HG02571 (cell line): ENCODE measurements at regions not wholly inside any gene's neighbourhood (a gene's known extent, or its start where the extent isn't known, plus 50 kb on each side); places are given as distances from the start of the nearest gene placed in this dataset.
"Not testable (repeated sequence)": the region's sequence is repeated elsewhere in the genome, so short reads cannot be mapped to it uniquely, and the experiment has no call there.

Experiments
- ATAC-seq: cut with Tn5 transposase; IDR thresholded peaks from one replicate; pipeline ENCODE4 v1.9.1; 2021; ENCODE audit warnings: mild to moderate bottlenecking, moderate library complexity; ENCODE audit not compliant: unreplicated experiment

DNA sequence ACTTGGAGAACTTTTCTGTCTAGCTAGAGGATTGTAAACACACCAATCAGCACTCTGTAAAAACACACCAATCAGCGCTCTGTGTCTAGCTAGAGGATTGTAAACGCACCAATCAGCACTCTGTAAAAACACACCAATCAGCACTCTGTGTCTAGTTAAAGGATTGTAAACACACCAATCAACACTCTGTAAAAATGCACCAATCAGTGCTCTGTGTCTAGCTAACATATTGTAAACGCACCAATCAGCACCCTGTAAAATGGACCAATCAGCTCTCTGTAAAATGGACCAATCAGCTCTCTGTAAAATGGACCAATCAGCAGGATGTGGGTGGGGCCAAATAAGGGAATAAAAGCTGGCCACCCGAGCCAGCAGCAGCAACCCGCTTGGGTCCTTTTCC, 91.1 kb upstream of the KRAS start:
- ATAC-seq = not testable (repeated sequence)

DNA sequence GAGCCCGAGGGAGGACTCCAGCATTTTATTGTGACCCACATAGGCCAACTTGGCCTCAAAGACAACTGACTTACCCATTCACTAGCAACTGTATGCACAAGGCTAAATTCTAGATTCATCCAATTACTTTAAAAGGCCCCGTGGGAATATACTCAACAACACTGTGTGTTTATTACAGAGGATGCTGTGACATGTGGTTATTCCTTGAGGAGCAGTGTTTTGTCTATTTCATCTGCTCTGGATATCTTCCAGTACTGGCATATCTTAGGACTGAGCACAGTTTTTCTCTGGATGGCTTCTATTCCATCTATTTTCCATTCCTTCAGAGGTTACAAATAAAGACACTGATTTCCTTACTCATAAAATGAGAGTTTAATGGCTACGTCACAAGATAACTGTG, 87.2 kb upstream of the KRAS start:
- no peak for ATAC-seq

DNA sequence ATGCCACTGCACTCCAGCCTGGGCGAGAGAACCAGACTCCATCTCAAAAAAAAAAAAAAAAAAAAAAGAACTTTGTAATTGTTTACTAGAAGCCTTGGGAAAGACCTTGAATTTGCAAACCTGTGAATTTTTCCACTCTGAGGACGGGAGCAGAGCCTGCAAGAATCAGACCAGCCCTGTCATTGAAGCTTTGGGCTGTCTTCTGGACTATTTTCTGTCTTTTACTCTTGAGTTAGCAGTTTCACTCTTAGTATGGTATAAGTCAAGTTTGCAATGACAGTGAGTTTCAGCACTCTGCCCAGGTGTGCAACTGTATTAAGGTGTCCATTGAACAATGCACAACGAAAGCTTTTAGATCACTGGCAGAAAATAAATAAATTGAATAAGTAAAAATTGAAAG, 81.4 kb upstream of the KRAS start:
- peak; percentile 87 for ATAC-seq

DNA sequence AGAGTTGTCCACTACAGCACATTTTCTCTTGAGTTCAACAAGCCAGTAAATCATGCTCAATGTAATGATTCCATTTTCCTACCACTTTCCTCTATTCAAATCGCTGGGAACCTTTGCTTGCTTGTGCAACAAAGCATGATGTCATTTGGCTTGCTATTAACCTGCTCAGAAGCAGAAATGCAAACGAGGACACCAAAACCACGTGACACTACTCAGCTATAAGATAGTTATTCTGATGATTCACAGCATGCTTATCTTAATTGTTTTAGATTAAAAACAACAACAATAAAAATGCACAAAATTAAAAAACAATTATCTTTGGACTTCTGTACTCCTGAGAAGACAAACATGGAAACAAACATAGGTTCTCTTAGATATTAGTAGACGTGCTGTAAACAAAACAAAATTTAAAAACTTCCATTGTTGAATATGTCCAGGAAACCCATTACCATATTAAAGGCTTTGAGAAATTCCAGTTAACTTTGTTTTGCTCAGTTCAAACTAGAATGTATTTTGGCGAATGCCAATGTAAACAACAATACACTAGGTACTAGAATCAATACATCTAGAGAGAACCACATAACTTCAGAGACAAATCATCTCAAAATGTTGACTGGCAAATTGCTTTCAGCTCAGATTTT, 77.5 kb upstream of the KRAS start:
- no peak for ATAC-seq

DNA sequence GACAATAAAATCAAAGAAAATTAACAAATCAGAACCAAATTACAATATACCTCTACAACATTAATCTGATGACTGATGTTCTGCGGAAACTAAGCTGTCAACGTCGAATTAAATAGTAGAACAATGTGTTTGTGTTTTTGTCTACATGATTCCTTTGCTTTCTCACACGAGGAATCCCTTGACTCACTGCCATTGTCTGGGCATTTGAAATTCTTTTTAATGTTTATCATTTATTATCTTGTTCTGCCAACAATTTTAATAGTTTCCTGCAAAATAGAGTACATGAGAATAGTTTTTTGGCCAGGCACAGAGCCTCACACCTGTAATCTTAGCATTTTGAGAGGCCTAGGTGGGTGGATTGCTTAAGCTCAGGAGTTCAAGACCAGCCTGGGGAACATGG, 76.6 kb upstream of the KRAS start:
- no peak for ATAC-seq

DNA sequence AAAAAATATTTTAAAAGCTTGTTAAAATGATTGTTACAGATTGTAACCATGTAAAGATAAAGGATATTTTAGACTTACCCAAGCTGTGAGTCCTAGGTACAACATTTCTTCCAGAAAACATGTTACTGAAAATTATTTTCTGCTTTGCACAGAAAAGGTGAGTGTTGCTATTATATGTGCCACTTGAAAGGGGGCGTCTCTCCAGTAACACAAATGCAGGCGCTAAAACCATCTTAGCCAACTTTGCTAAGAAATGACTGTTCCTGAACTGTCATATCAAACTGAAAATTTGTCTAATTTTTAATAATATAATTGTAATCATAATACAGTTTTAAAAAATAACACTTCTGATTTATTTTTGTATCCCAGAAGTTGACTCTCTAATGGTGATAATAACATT, 75.6 kb upstream of the KRAS start:
- no peak for ATAC-seq

DNA sequence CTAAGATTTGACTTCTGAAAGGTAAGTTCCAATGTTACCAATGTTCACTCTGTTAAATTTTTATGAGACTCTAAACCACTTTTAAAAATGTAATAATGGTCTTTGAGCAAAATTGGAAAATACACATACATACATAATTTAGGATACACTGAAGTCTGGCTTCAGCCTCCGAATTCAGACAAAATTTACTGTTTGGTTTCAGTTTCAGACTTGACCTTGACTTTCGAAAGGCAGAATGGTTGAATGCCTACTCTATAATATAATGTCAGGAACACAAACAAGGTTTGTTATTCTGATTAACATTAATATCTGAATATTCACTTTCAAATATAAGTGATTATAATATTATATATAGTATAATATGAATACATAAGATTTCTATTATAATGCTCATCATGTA, 74.1 kb upstream of the KRAS start:
- ATAC-seq = no peak

DNA sequence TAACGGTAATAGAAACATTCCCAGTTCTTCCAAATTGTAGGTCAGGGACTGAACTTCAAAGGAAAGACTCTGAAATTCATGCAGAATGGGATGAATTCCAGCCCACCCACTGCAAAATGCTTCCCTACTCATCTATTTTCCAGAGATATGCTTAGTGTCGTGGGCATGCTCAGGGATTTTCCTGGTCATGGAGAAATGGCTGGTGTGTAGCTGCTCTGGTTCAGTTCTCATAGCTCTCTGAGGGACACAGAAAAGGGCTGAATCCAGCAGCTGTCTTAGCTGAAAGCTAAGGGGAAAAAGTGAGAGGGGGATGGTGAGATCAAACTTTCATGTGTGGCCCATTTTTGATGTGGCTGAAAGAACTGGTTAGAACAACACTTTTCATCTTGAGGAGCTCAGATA, 72.9 kb upstream of the KRAS start:
- no peak for ATAC-seq

DNA sequence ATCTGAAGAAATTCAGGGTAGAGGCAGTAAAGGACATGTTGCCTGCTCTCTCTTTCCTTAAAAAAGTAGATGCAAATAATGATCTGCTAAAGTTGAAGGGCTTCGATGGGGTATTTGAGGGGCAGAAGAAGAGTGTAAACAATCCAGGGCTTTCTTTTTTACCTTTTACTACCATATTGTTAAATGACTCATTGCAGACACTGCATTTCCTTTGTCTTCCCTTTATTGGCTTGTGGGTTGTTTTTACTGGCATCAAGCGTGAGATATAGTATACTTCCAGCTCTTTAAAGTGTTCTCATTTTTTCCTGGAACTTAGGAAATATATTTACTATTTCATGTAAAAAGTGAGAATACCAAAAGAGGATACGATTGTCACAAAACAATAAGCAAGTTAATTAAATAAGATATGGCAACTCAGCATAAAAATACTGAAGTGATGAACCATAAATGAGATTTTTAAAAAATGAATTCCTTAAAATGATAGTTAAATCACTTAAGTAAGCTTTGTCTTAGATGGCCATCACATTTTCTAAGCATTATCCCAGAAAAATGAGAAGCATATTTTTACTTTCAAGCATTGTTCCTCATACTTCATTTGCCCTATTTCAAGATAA, 72.3 kb upstream of the KRAS start:
- no peak for ATAC-seq

DNA sequence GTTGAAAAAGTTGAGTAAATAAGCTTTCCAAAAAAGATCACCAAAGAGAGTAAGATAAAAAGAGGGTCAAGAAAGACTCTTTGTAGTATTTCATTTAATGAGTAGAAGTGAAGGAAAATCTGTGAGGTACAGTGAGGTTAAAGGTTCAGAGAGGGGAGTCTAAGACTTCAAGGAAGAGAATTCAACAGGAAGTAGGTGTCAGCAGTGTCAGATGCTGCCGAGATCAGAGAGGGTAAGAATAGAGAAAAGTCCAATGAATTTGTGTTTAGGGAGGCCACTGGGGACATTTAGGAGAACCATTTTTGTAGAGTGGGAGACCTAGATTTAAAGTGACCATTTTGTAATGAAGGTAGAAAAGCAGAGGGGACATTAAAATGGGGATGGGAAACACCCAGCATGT, 71.6 kb upstream of the KRAS start:
- no peak for ATAC-seq

DNA sequence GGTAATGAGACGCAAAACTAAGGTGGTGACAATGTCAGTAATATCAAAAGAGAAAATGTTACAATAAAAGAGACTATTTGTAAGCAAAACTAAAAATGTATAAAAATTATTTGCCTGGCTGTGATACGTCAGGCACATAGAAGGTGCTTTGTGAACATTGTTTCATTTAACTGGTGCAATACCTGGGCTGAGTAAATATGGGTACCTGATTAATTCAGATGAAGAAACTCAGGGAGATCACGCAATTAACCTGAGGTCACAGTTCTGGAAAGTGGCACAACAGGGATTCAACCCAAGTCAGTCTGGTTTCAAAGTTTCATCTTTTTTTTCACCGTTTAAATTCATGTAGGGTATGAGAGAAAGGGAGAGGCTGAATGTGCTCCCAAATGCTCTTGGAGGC, 71.0 kb upstream of the KRAS start:
- no peak for ATAC-seq

DNA sequence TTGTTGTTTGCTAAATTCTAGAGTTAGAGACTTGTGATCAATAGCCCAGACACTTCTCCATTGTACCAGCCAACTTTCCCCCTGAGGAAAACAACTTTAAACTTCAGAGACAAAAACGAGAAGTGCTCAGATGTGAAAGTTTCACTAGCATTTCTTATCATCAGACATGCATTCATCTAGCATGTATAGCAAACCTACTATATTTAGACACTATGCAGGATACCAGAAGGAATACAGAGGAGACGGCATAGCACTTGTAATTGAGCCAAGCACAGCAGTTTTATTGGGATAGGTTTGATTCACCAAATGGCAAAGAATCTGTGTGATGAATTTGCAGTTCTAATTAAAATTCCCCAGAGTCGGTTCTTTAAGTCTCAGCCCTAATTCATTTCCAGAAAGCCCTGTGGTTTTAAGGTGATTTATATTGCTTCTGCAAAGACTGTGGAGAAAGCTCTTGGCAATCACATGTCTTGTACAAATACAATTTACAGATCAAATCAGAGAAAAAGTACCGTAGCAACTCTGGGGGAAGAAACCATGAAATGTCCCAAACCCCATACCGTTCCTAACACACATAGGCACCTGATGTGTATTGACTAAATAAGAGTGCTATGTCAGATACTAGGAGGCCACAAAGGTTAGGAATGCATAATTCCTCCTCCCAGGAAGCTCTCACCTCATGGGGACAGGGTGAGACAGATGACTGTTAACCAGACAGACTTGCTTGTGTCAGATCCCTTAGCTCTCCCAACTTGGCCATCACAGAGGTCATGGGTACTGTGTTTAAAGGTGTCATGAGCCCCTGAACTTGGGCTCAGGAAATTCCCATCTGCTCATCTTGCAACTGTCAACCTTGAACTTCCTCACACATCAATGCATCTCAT, 69.6 kb upstream of the KRAS start:
- ATAC-seq = peak; percentile 66

DNA sequence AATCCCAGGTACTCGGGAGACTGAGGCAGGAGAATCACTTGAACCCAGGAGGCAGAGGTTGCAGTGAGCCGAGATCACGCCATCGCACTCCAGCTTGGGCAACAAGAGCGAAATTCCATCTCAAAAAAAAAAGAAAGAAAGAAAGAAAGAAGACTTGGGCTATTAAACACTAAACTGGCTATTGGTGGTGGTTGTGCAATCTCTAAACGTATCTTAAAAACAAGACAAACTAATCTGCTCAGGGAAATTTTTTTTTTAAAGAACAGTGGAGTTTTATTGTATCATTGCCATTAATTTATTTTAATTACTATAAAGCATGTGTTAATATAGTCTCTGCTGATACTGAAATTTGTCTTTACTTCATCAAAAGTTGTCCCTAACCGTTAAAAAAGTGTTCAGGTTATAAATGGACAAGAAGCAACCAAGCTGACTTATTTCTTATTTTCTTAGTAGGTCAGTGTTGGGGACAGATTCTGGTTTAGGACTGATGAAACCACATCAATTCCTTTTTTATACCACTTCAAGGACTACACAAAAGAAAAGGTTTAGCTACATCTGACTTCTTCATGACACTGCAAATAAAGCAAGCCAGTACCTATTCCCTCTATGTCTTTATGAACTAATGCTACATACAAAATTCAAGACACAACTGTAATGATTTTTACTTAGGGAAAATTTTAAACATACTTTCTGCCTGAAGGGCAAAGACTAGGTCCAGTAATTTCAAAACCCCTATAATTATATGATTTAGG, 68.7 kb upstream of the KRAS start:
- no peak for ATAC-seq

DNA sequence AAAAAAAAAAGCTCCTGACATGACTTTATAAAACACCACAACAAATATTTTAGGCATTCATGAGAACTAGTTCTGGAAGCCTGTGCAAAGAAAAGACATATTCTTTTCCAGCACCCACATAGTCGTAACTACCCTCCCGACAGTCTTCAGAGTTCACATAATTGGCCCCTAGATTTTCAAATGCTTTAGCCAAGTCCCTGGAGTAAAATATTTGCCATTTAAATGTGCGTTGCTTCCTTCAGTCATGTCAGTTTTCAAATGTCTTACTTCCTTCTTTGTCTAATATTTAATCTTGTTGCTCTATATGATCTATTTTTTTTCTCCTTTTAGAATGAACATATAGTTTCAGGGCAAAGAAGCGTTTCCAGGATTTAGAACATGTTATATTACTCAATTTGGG, 66.8 kb upstream of the KRAS start:
- ATAC-seq = no peak

DNA sequence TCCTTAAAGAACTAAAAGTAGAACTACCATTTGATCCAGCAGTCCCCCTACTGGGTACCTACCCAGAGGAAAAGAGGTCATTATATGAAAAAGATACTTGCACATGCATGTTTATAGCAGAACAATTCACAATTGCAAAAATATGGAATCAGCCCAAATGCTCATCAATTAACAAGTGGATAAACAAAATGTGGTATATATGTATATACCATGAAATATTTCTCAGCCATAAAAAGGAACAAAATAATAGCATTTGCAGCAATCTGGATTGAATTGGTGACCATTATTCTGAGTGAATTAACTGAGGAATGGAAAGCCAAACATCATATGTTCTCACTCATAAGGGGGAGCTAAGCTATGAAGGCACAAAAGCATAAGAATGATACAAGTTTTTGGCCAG, 64.7 kb upstream of the KRAS start:
- no peak for ATAC-seq

DNA sequence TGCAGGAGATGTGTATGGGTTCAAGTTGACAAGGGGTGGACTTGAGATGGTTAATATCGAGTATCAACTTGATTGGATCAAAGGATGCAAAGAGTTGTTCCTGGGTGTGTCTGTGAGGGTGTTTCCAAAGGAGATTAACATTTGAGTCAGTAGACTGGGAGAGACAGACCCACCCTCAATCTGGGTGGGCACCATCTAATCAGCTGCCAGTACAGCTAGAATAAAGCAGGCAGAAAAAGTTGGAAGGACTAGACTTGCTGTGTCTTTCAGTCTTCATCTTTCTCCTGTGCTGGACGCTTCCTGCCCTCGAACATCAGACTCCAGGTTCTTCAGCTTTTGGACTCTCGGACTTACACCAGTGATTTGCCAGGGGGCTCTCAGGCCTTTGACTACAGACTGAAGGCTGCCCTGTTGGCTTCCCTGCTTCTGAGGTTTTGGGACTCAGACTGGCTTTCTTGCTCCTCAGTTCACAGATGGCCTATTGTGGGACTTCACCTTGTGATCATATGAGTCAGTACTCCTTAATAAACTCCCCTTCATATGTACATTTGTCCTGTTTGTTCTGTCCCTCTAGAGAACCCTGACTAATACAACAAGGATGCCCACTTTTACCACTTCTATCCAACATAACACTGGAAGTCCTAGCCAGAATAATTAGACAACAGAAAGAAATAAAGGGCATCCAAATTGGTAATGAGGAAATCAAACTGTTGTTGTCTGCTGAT, 62.7 kb upstream of the KRAS start:
- ATAC-seq = not testable (repeated sequence)

DNA sequence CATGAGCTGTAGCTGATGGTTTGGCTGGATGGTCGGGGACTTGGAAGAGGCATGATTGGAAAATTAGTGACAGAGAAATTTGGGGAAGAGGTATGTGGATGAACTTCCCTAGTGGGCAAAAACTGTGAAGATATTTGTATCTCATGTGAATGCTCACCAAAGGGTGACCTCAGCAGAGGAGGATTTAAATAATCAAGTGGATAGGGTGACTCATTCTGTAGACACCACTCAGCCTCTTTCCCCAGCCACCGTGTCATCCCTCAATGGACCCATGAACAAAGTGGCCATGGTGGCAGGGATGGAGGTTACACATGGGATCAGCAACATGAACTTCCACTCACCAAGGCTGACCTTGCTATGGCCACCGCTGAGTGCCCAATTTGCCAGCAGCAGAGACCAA, 60.8 kb upstream of the KRAS start:
- no peak for ATAC-seq

DNA sequence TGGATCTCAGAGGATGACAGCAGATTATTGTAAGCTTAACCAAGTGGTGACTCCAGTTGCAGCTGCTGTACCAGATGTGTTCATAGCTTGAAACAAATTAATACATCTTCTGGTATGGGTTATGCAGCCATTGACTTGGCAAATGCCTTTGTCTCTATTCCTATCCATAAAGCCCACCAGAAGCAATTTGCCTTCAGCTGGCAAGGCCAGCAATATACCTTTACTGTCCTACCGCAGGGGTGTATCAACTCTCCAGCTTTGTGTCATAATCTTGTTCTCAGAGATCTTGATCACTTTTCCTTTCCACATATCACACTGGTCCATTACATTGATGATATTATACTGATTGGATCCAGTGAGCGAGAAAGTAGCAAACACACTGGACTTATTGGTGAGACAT, 59.3 kb upstream of the KRAS start:
- ATAC-seq = not testable (repeated sequence)

DNA sequence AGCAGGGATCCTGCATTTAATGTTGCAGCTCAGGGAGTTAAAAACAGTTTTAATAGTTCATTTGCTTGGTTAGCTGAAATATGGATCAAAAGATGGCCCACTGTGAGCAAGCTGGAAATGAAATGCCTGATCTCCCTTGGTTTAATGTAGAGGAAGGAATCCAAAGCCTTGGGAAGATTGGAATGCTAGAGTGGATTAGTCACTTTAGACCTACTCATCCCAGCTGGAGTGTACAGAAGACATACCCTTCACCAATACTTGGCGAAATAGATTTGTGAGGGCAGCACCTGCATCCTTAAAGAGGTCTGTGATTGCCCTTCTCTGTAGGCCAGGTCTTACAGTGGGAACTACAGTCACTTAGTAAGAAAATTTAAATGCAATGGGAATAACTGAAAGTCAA, 58.0 kb upstream of the KRAS start:
- no peak for ATAC-seq

DNA sequence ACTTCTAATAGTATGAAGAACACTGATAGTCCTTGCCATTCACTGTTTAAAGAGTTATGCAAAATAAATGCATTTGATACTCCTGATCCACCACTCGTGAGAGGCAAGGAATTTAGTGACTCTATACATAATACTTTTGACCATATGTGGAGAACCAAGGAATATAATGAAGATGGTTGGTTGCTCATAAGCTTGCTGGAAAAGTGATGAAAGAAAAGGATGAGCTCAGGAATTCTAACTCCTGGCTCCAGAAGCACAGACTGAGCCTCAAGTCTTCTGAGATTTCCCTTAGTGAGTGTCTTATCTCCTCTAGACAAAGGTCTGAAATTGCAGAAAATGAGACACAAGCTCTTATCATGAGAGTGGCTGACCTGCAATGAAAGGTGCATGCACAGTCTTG, 57.1 kb upstream of the KRAS start:
- ATAC-seq = no peak

DNA sequence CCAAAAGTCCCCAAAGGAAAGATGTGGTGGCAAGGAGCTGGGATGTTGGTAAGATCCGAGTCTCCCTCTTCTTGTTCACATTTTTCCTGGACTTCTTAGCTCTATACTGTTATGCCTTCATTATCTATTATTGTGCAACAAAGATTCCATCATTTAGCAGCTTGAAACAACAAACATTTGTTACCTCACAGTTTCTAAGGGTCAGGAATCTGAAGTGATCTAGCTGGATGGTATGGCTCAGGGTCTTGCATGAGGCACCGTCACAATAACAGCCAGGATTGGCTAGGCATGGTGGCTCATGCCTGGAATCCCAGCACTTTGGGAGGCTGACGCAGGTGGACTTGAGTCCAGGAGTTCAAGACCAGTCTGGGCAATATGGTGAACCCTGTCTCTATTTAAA, 51.1 kb upstream of the KRAS start:
- ATAC-seq = no peak
